Fibroblast of lung (primary cell): ENCODE measurements at regions not wholly inside any gene's neighbourhood (a gene's known extent, or its start where the extent isn't known, plus 50 kb on each side); places are given as distances from the start of the nearest gene placed in this dataset.
A peak's percentile ranks its signal among the peaks of the same experiment; 100 is the strongest.

Experiments used
- DNase-seq, 2 donors: peaks; one replicate each; pipeline versions ENCODE4 v3.0.0 to v3.0.0-alpha.2; 2010; ENCODE audit warnings: low read depth in 2 of 2
- H2AFZ ChIP-seq: 2 replicates; pipeline ENCODE4 v1.5.1; 2012; ENCODE audit warnings: low read length, control low read depth, inconsistent platforms
- H3K27ac ChIP-seq: 2 replicates; pipeline ENCODE4 v1.5.1; 2011; ENCODE audit warnings: low read length, control low read depth; ENCODE audit not compliant: insufficient read depth
- H3K27me3 ChIP-seq: 2 replicates; pipeline ENCODE4 v1.5.1; 2011; ENCODE audit warnings: mild to moderate bottlenecking, low read length; ENCODE audit not compliant: control insufficient read depth, insufficient read depth
- H3K36me3 ChIP-seq: 2 replicates; pipeline ENCODE4 v1.5.1; 2011; ENCODE audit warnings: low read length; ENCODE audit not compliant: control insufficient read depth, insufficient read depth
- H3K4me1 ChIP-seq: 2 replicates; pipeline ENCODE4 v1.5.1; 2011; ENCODE audit warnings: low read length; ENCODE audit not compliant: control insufficient read depth, insufficient read depth; ENCODE audit errors: extremely low read depth
- H3K4me2 ChIP-seq: 2 replicates; pipeline ENCODE4 v1.5.1; 2011; ENCODE audit warnings: low read length, control low read depth; ENCODE audit not compliant: insufficient read depth; ENCODE audit errors: extremely low read depth
- H3K4me3 ChIP-seq, 4 experiments: fragments of 200-600 bp in 1 of 4; sonication (generic) in 1 of 4; replicated peaks in 1 of 4; 2 replicates each; pipeline ENCODE4 v1.5.1; 2011 to 2016; ENCODE audit warnings: low read length in 4 of 4, low read depth in 3 of 4, mild to moderate bottlenecking in 3 of 4, control low read depth in 2 of 4, inconsistent platforms in 1 of 4, mixed read lengths in 1 of 4; ENCODE audit not compliant: insufficient read depth in 1 of 4; ENCODE audit errors: control extremely low read depth in 1 of 4
- H3K79me2 ChIP-seq: 2 replicates; pipeline ENCODE4 v1.5.1; 2012; ENCODE audit warnings: mild to moderate bottlenecking, low read length, inconsistent platforms; ENCODE audit not compliant: control insufficient read depth, insufficient read depth
- H3K9ac ChIP-seq: 2 replicates; pipeline ENCODE4 v1.5.1; 2011; ENCODE audit warnings: mild to moderate bottlenecking, low read length, control low read depth; ENCODE audit not compliant: insufficient read depth
- H3K9me3 ChIP-seq: 2 replicates; pipeline ENCODE4 v1.5.1; 2012; ENCODE audit warnings: low read depth, low read length; ENCODE audit not compliant: control insufficient read depth, insufficient read depth
- H4K20me1 ChIP-seq: 2 replicates; pipeline ENCODE4 v1.5.1; 2011; ENCODE audit warnings: low read length; ENCODE audit not compliant: control insufficient read depth, insufficient read depth; ENCODE audit errors: extremely low read depth
- CTCF ChIP-seq, 2 donors: IDR thresholded peaks in 1 of 2; conservative IDR thresholded peaks in 1 of 2; 1 replicate in 1 of 2; 2 replicates in 1 of 2; pipeline ENCODE4 v1.5.1; 2011 to 2012; ENCODE audit warnings: low read length in 2 of 2, control low read depth in 1 of 2, inconsistent platforms in 1 of 2, low read depth in 1 of 2, mild to moderate bottlenecking in 1 of 2
- EZH2 ChIP-seq: IDR thresholded peaks from 2 replicates; pipeline ENCODE4 v1.5.1; 2012; ENCODE audit warnings: low read length, control low read depth, mild to moderate bottlenecking; ENCODE audit errors: missing control alignments

- Histone ChIP-seq H3K4me1 (no peaks in the 10 kb centered on the region), H3K9ac (no peak overlapping the region), H3K27ac (no peak overlapping the region), H4K20me1 (no peaks in the 10 kb centered on the region), H3K36me3 (no peaks in the 10 kb centered on the region), H3K79me2 (no peaks in the 10 kb centered on the region), H2AFZ (no peak overlapping the region), H3K27me3 (no peaks in the 10 kb centered on the region), H3K4me2 (no peak overlapping the region), H3K4me3 (no peak overlapping the region), H3K9me3 (no peaks in the 10 kb centered on the region)
- TF ChIP-seq CTCF (conservative IDR thresholded peaks at IDR 0.05 in 1 of 2, IDR thresholded peaks at IDR 0.05 in 1 of 2; ENCODE audit: low read depth in 1 of 2, low read length in 2 of 2) (no peak), EZH2 (no peak)
- no peak for DNase-seq
Measured at GRCh38 chr4:175326796-175327195, 408.6 kb downstream of the ADAM29 start.

GRCh38 chr4:175330236-175330635 lies 412.1 kb downstream of the ADAM29 start:
- no peaks in the 10 kb centered on the region for H3K36me3 ChIP-seq
- H3K9ac ChIP-seq = no peak overlapping the region
- no peak overlapping the region for H2AFZ ChIP-seq
- TF ChIP-seq CTCF (conservative IDR thresholded peaks at IDR 0.05 in 1 of 2, IDR thresholded peaks at IDR 0.05 in 1 of 2; ENCODE audit: low read depth in 1 of 2, low read length in 2 of 2) (no peak), EZH2 (no peak)
- no peaks in the 10 kb centered on the region for H4K20me1 ChIP-seq
- no peaks in the 10 kb centered on the region for H3K79me2 ChIP-seq
- no peaks in the 10 kb centered on the region for H3K4me1 ChIP-seq
- no peaks in the 10 kb centered on the region for H3K9me3 ChIP-seq
- H3K4me3 ChIP-seq = no peak overlapping the region
- peak; percentile 20 for DNase-seq
- no peaks in the 10 kb centered on the region for H3K27me3 ChIP-seq
- no peak overlapping the region for H3K4me2 ChIP-seq
- no peak overlapping the region for H3K27ac ChIP-seq

GRCh38 chr4:175330652-175331051 lies 412.5 kb downstream of the ADAM29 start:
- Histone ChIP-seq H3K4me1 (no peaks in the 10 kb centered on the region), H3K36me3 (no peaks in the 10 kb centered on the region), H3K4me3 (no peak overlapping the region), H3K27me3 (no peaks in the 10 kb centered on the region), H2AFZ (no peak overlapping the region), H3K79me2 (no peaks in the 10 kb centered on the region), H3K4me2 (no peak overlapping the region), H3K27ac (no peak overlapping the region), H4K20me1 (no peaks in the 10 kb centered on the region), H3K9me3 (no peaks in the 10 kb centered on the region), H3K9ac (no peak overlapping the region)
- DNase-seq = peak; percentile 32 to 43
- no peak for TF ChIP-seq CTCF (conservative IDR thresholded peaks at IDR 0.05 in 1 of 2, IDR thresholded peaks at IDR 0.05 in 1 of 2; ENCODE audit: low read depth in 1 of 2, low read length in 2 of 2)
- no peak for TF ChIP-seq EZH2
